Esophagus squamous epithelium (tissue), 4 donors: ENCODE measurements at regions not wholly inside any gene's neighbourhood (a gene's known extent, or its start where the extent isn't known, plus 50 kb on each side); places are given as distances from the start of the nearest gene placed in this dataset.

Experiments
- POLR2A ChIP-seq, 4 donors: fragments of 450-650 bp; IDR thresholded peaks; one replicate each; pipeline ENCODE4 v1.6.1; 2017; ENCODE audit warnings: antibody characterized with exemption in 4 of 4, mild to moderate bottlenecking in 4 of 4, moderate library complexity in 3 of 4
- TF ChIP-seq, protein P1 (sequence below), 6 experiments: fragments of 450-650 bp in 4 of 6; fragments of 200-600 bp in 2 of 6; sonication (generic) in 2 of 6; IDR thresholded peaks; one replicate each; pipeline ENCODE4 v1.5.1; 2016 to 2019; ENCODE audit warnings: antibody characterized with exemption in 6 of 6, mild to moderate bottlenecking in 4 of 6, moderate library complexity in 4 of 6

DNA sequence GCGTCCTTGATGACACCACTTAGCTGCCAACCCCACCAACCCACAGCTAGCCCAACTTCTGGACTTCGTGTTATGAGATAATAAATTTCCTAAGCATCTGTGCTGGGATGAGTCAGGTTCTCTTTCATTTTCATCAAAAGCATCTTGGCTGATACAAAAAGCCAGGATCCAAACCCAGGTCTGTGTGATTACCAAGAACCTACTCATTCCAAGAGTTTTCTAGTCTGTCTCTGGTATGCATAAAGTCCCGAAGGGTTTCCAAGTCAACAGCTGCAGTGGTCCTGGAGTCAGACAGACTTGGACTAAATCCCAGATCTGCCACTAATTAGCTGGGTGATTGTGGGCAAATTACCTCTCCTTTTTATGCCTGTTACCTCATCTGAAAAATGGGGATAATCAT, 55.5 kb upstream of the SERP2 start:
- TF ChIP-seq, protein P1, sequence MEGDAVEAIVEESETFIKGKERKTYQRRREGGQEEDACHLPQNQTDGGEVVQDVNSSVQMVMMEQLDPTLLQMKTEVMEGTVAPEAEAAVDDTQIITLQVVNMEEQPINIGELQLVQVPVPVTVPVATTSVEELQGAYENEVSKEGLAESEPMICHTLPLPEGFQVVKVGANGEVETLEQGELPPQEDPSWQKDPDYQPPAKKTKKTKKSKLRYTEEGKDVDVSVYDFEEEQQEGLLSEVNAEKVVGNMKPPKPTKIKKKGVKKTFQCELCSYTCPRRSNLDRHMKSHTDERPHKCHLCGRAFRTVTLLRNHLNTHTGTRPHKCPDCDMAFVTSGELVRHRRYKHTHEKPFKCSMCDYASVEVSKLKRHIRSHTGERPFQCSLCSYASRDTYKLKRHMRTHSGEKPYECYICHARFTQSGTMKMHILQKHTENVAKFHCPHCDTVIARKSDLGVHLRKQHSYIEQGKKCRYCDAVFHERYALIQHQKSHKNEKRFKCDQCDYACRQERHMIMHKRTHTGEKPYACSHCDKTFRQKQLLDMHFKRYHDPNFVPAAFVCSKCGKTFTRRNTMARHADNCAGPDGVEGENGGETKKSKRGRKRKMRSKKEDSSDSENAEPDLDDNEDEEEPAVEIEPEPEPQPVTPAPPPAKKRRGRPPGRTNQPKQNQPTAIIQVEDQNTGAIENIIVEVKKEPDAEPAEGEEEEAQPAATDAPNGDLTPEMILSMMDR (IDR thresholded peaks at IDR 0.05), result no peak
- TF ChIP-seq POLR2A (IDR thresholded peaks at IDR 0.05), result no peak
